Neural progenitor cell (in vitro differentiated cells): ENCODE measurements at regions not wholly inside any gene's neighbourhood (a gene's known extent, or its start where the extent isn't known, plus 50 kb on each side); places are given as distances from the start of the nearest gene placed in this dataset.

Source experiments
- DNase-seq: peaks from one replicate; pipeline ENCODE4 v3.0.0-alpha.2; 2016; ENCODE audit warnings: low spot score
- H2AFZ ChIP-seq: fragments of 200-600 bp; sonication (generic); replicated peaks from 2 replicates; pipeline ENCODE4 v1.6.1; 2016; ENCODE audit warnings: antibody characterized with exemption
- H3F3A ChIP-seq: fragments of 200-600 bp; sonication (generic); 2 replicates; pipeline ENCODE4 v1.6.1; 2016; ENCODE audit warnings: antibody characterized with exemption, low read depth
- H3K27ac ChIP-seq: fragments of 200-600 bp; sonication (generic); 2 replicates; pipeline ENCODE4 v1.5.1; 2016; ENCODE audit warnings: mild to moderate bottlenecking
- H3K27me3 ChIP-seq: fragments of 200-600 bp; sonication (generic); 2 replicates; pipeline ENCODE4 v1.6.1; 2016; ENCODE audit warnings: mild to moderate bottlenecking, moderate library complexity
- H3K36me3 ChIP-seq: fragments of 200-600 bp; sonication (generic); 2 replicates; pipeline ENCODE4 v1.5.1; 2016
- H3K4me1 ChIP-seq: fragments of 200-600 bp; sonication (generic); 2 replicates; pipeline ENCODE4 v1.6.1; 2016; ENCODE audit warnings: mixed run types
- H3K4me2 ChIP-seq: fragments of 200-600 bp; sonication (generic); 2 replicates; pipeline ENCODE4 v1.6.1; 2016
- H3K4me3 ChIP-seq: fragments of 200-600 bp; sonication (generic); 2 replicates; pipeline ENCODE4 v1.5.1; 2016
- H3K79me2 ChIP-seq: fragments of 200-600 bp; sonication (generic); 2 replicates; pipeline ENCODE4 v1.6.1; 2016; ENCODE audit warnings: low read depth
- H3K9ac ChIP-seq: fragments of 200-600 bp; sonication (generic); 2 replicates; pipeline ENCODE4 v1.6.1; 2016
- H3K9me3 ChIP-seq: fragments of 200-600 bp; sonication (generic); 2 replicates; pipeline ENCODE4 v1.5.1; 2016; ENCODE audit warnings: low read depth
- H4K20me1 ChIP-seq: fragments of 200-600 bp; sonication (generic); 2 replicates; pipeline ENCODE4 v1.6.1; 2016; ENCODE audit warnings: low read depth
- H3K27ac Mint-ChIP-seq: 3 replicates; pipeline ENCODE4 v1.8.0; 2021; ENCODE audit warnings: mixed read lengths
- H3K27me3 Mint-ChIP-seq: 2 replicates; pipeline ENCODE4 v1.8.0; 2022; ENCODE audit warnings: low read depth, mild to moderate bottlenecking, inconsistent platforms, moderate library complexity, mixed read lengths; ENCODE audit not compliant: insufficient read depth
- H3K36me3 Mint-ChIP-seq: 3 replicates; pipeline ENCODE4 v1.8.0; 2021; ENCODE audit warnings: mixed read lengths
- H3K4me1 Mint-ChIP-seq: 3 replicates; pipeline ENCODE4 v1.8.0; 2021; ENCODE audit warnings: mixed read lengths
- H3K4me3 Mint-ChIP-seq: 3 replicates; pipeline ENCODE4 v1.8.0; 2021; ENCODE audit warnings: mild to moderate bottlenecking, moderate library complexity, mixed read lengths
- H3K9me3 Mint-ChIP-seq: 3 replicates; pipeline ENCODE4 v1.8.0; 2020; ENCODE audit warnings: mixed read lengths
- EZH2 ChIP-seq: fragments of 200-600 bp; sonication (generic); IDR thresholded peaks from 2 replicates; pipeline ENCODE4 v1.6.1; 2017; ENCODE audit warnings: antibody characterized with exemption, mild to moderate bottlenecking, moderate library complexity
- EZH2phosphoT487 ChIP-seq: fragments of 200-600 bp; sonication (generic); IDR thresholded peaks from 2 replicates; pipeline ENCODE4 v1.6.1; 2017; ENCODE audit warnings: antibody characterized with exemption
- TF ChIP-seq, protein P1 (sequence below): fragments of 200-600 bp; sonication (generic); IDR thresholded peaks from 2 replicates; pipeline ENCODE4 v1.5.1; 2017; ENCODE audit warnings: antibody characterized with exemption, mild to moderate bottlenecking

DNA sequence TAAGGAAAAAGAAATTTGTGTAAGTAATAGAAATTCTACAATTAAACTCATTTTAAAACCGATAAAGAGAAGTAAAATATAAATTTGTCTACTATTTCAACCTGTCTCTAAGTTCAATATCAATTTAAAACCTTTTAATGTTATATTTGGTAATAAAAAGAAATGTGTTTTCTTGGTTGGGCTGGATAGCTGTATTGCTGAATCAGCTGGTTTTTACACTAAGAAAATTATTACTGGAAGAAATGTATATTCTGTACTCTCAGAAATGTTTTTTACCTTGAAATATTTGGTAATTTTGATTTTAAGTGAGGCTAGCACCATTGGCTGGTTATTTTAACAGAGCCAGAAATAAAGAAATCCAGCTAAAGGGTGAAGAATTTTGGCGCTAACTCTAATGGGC is 87.1 kb upstream of the CNTNAP4 start:
- Histone ChIP-seq H3K27ac (no peak overlapping the region), H3K4me2 (no peak overlapping the region), H3K79me2 (no peaks in the 10 kb centered on the region), H3K9me3 (peaks cover 3% of the 10 kb centered on the region), H3K9ac (no peak overlapping the region), H2AFZ (no peak overlapping the region), H4K20me1 (no peaks in the 10 kb centered on the region), H3K4me1 (peaks cover 9% of the 10 kb centered on the region), H3F3A (no peaks in the 10 kb centered on the region), H3K27me3 (no peaks in the 10 kb centered on the region), H3K36me3 (no peaks in the 10 kb centered on the region), H3K4me3 (no peak overlapping the region)
- Mint-ChIP-seq H3K4me3 (no peak overlapping the region), H3K27me3 (no peaks in the 10 kb centered on the region), H3K9me3 (peaks cover 16% of the 10 kb centered on the region), H3K27ac (no peak overlapping the region), H3K36me3 (no peaks in the 10 kb centered on the region), H3K4me1 (peaks cover 11% of the 10 kb centered on the region)
- no peak for DNase-seq
- TF ChIP-seq EZH2phosphoT487: no peak
- TF ChIP-seq EZH2: no peak
- TF ChIP-seq, protein P1, sequence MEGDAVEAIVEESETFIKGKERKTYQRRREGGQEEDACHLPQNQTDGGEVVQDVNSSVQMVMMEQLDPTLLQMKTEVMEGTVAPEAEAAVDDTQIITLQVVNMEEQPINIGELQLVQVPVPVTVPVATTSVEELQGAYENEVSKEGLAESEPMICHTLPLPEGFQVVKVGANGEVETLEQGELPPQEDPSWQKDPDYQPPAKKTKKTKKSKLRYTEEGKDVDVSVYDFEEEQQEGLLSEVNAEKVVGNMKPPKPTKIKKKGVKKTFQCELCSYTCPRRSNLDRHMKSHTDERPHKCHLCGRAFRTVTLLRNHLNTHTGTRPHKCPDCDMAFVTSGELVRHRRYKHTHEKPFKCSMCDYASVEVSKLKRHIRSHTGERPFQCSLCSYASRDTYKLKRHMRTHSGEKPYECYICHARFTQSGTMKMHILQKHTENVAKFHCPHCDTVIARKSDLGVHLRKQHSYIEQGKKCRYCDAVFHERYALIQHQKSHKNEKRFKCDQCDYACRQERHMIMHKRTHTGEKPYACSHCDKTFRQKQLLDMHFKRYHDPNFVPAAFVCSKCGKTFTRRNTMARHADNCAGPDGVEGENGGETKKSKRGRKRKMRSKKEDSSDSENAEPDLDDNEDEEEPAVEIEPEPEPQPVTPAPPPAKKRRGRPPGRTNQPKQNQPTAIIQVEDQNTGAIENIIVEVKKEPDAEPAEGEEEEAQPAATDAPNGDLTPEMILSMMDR: no peak

DNA sequence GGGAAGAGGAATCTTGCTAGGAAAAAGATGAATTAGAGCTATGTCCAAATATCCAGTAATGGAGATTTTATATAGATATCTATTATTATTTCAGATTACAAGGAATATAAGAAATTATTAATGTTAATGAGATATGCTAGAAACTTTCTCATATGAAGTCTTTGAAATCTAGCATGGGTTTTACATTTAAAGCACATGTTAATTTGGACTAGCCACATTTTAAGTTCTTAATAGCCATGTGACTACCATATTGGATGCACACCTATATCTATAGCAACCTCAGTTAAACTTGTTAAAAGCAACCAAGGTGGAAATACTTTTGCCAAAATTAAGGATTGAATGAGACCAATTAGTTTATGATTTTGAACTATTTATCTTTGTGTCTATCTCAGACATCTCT is 86.7 kb upstream of the CNTNAP4 start:
- no peak for DNase-seq
- no peaks in the 10 kb centered on the region for H4K20me1 ChIP-seq
- Mint-ChIP-seq H3K27ac (no peak overlapping the region), H3K4me3 (no peak overlapping the region), H3K9me3 (peaks cover 16% of the 10 kb centered on the region), H3K27me3 (no peaks in the 10 kb centered on the region), H3K36me3 (no peaks in the 10 kb centered on the region), H3K4me1 (peaks cover 12% of the 10 kb centered on the region)
- no peak overlapping the region for H2AFZ ChIP-seq
- H3K4me3 ChIP-seq: no peak overlapping the region
- no peaks in the 10 kb centered on the region for H3K79me2 ChIP-seq
- no peak overlapping the region for H3K9ac ChIP-seq
- no peak overlapping the region for H3K27ac ChIP-seq
- no peaks in the 10 kb centered on the region for H3K27me3 ChIP-seq
- no peaks in the 10 kb centered on the region for H3K36me3 ChIP-seq
- TF ChIP-seq EZH2phosphoT487 (no peak), EZH2 (no peak)
- TF ChIP-seq, protein P1: no peak
- peaks cover 3% of the 10 kb centered on the region for H3K9me3 ChIP-seq
- peaks cover 10% of the 10 kb centered on the region for H3K4me1 ChIP-seq
- no peaks in the 10 kb centered on the region for H3F3A ChIP-seq
- no peak overlapping the region for H3K4me2 ChIP-seq

DNA sequence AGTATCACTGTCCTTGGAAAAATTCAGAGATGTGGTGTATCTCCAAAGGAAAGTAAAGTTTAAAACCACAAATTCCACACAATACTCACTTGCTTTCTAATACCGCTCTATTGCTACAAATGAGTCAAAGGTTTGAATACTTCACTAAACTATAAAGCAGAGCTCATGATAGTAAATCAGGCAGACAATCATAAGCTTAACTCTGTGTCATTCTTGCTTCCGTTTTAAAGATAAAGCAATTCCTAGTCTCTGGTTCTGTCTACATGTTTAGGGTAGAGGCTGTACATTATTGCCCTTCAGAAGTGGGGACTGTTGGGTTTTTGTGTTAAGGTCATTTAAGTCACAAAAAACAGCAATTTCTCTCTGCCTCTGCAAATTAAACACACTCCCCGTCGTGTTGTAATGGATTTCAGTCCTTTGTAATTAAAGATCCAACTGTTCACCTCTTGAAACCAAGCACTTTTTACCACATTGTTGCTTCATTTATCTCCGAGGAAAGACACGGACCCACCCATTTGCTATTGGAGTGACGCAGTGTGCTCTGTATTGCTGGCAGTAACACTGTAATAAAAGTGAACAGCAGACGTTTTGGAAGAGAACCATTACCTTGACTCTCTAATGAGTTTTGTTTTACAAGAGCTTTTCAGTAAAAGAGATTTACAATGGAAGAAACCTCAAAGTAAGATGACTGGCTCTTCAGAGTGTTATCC is 83.1 kb upstream of the CNTNAP4 start:
- Histone ChIP-seq H3K27ac (no peak overlapping the region), H3K9me3 (no peaks in the 10 kb centered on the region), H3K4me2 (no peak overlapping the region), H3K9ac (no peak overlapping the region), H3K79me2 (no peaks in the 10 kb centered on the region), H3K4me3 (no peak overlapping the region), H3K27me3 (no peaks in the 10 kb centered on the region), H3K4me1 (peaks cover 12% of the 10 kb centered on the region), H2AFZ (peak overlapping the region; percentile 53), H3F3A (peaks cover under 1% of the 10 kb centered on the region), H4K20me1 (no peaks in the 10 kb centered on the region), H3K36me3 (no peaks in the 10 kb centered on the region)
- TF ChIP-seq, protein P1: no peak
- TF ChIP-seq EZH2: no peak
- no peak for TF ChIP-seq EZH2phosphoT487
- Mint-ChIP-seq H3K4me3 (no peak overlapping the region), H3K36me3 (no peaks in the 10 kb centered on the region), H3K4me1 (peaks cover 12% of the 10 kb centered on the region), H3K9me3 (no peaks in the 10 kb centered on the region), H3K27me3 (peaks cover 3% of the 10 kb centered on the region), H3K27ac (no peak overlapping the region)
- DNase-seq: no peak
